CD4-positive, alpha-beta T cell (primary cell): ENCODE measurements at regions not wholly inside any gene's neighbourhood (a gene's known extent, or its start where the extent isn't known, plus 50 kb on each side); places are given as distances from the start of the nearest gene placed in this dataset.

Experiments used
- ATAC-seq: fragments of 200-7000 bp; cut with Tn5 transposase; one replicate; pipeline ENCODE4 v1.10.0; 2022; ENCODE audit warnings: mild to moderate bottlenecking; ENCODE audit not compliant: poor library complexity
- CTCF ChIA-PET: fragments of 350-600 bp; sonication (Branson Sonifier 250); formaldehyde crosslinking; loops from one replicate; lab custom pipeline; 2021; ENCODE audit warnings: antibody characterized with exemption, inconsistent platforms; lab: Charles Lee
- POLR2A ChIA-PET: fragments of 350-600 bp; sonication (Branson Sonifier 250); formaldehyde crosslinking; loops from one replicate; lab custom pipeline; 2021; ENCODE audit warnings: antibody characterized with exemption, inconsistent platforms; lab: Charles Lee
- DNase-seq, 14 experiments: peaks; one replicate each; pipeline ENCODE4 v3.0.0-alpha.2; 2013 to 2020; ENCODE audit warnings: mixed read lengths in 2 of 14
- H3K27ac ChIP-seq, 2 donors: one replicate each; pipeline versions ENCODE4 v1.5.1 to v1.7.0; 2013; ENCODE audit warnings: low read length in 2 of 2, low read depth in 1 of 2, mild to moderate bottlenecking in 1 of 2
- H3K27me3 ChIP-seq, 2 experiments: 1 replicate in 1 of 2; 2 replicates in 1 of 2; pipeline versions ENCODE4 v1.6.1 to v1.7.0; 2013; ENCODE audit warnings: low read length in 2 of 2, control low read depth in 1 of 2, mild to moderate bottlenecking in 1 of 2, moderate library complexity in 1 of 2; ENCODE audit not compliant: insufficient read depth in 2 of 2, control insufficient read depth in 1 of 2
- H3K36me3 ChIP-seq: one replicate; pipeline ENCODE4 v1.6.1; 2013; ENCODE audit warnings: low read length, control low read depth; ENCODE audit not compliant: insufficient read depth
- H3K4me1 ChIP-seq: one replicate; pipeline ENCODE4 v1.6.1; 2013; ENCODE audit warnings: low read length, control low read depth; ENCODE audit not compliant: insufficient read depth
- H3K4me3 ChIP-seq: one replicate; pipeline ENCODE4 v1.5.1; 2013; ENCODE audit warnings: mild to moderate bottlenecking, low read length, moderate library complexity
- H3K9me3 ChIP-seq, 2 experiments: 1 replicate in 1 of 2; 2 replicates in 1 of 2; pipeline versions ENCODE4 v1.6.1 to v1.7.0; 2013; ENCODE audit warnings: low read length in 2 of 2, mild to moderate bottlenecking in 2 of 2, control low read depth in 1 of 2, moderate library complexity in 1 of 2; ENCODE audit not compliant: control insufficient read depth in 1 of 2, insufficient read depth in 1 of 2
- H3K27ac Mint-ChIP-seq: one replicate; pipeline ENCODE4 v1.8.0; 2020; ENCODE audit warnings: mixed read lengths
- H3K27me3 Mint-ChIP-seq: one replicate; pipeline ENCODE4 v1.8.0; 2021; ENCODE audit warnings: mixed read lengths
- H3K36me3 Mint-ChIP-seq: one replicate; pipeline ENCODE4 v1.8.0; 2021; ENCODE audit warnings: low read depth, mixed read lengths
- H3K4me1 Mint-ChIP-seq: one replicate; pipeline ENCODE4 v1.8.0; 2021; ENCODE audit warnings: low read depth, mixed read lengths
- H3K4me3 Mint-ChIP-seq: one replicate; pipeline ENCODE4 v1.8.0; 2020; ENCODE audit warnings: mild to moderate bottlenecking, mixed read lengths
- H3K9me3 Mint-ChIP-seq: one replicate; pipeline ENCODE4 v1.8.0; 2020; ENCODE audit warnings: mixed read lengths
- intact Hi-C, 2 experiments: fragments of 100-400 bp; cut with DNase I in 1 of 2; cut with micrococcal nuclease in 1 of 2; formaldehyde crosslinking; loops; one replicate each; pipeline versions ENCODE4 v1.15.1 to v1.9.0; 2023 to 2025; cut with DNase I, micrococcal nuclease
- TF ChIP-seq, protein P1 (sequence below): fragments of 200-600 bp; IDR thresholded peaks from one replicate; pipeline ENCODE4 v1.8.0; 2022; ENCODE audit warnings: antibody characterized with exemption, mild to moderate bottlenecking

DNA sequence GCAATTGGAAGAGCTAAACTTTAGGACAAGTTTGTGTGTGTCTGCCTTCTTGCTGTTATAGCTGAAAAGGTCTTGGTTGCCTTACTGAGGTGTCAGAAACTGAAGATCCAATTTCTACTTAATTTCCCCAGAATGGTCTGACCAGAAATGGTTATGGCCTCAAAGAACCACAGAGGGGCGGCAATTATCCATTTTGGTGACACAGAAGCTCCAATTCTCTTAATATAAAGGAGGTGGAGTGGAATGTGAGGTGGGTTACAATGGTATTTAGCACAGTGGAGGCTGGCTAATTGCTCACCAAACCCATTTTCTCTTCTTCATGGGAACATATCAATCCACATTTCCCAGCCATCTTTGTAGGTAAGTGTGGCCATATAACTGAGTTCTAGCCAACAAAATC is 1157.2 kb downstream of the OLFM4 start:
- POLR2A ChIA-PET: no interaction called here
- CTCF ChIA-PET: no interaction called here
- H3K27me3 Mint-ChIP-seq: no peaks in the 10 kb centered on the region
- intact Hi-C loops: no loop called here
- no peak overlapping the region for H3K4me3 Mint-ChIP-seq
- TF ChIP-seq, protein P1, sequence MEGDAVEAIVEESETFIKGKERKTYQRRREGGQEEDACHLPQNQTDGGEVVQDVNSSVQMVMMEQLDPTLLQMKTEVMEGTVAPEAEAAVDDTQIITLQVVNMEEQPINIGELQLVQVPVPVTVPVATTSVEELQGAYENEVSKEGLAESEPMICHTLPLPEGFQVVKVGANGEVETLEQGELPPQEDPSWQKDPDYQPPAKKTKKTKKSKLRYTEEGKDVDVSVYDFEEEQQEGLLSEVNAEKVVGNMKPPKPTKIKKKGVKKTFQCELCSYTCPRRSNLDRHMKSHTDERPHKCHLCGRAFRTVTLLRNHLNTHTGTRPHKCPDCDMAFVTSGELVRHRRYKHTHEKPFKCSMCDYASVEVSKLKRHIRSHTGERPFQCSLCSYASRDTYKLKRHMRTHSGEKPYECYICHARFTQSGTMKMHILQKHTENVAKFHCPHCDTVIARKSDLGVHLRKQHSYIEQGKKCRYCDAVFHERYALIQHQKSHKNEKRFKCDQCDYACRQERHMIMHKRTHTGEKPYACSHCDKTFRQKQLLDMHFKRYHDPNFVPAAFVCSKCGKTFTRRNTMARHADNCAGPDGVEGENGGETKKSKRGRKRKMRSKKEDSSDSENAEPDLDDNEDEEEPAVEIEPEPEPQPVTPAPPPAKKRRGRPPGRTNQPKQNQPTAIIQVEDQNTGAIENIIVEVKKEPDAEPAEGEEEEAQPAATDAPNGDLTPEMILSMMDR: no peak
- no peaks in the 10 kb centered on the region for H3K36me3 Mint-ChIP-seq
- H3K4me1 Mint-ChIP-seq: no peaks in the 10 kb centered on the region
- DNase-seq (no peak), ATAC-seq (no peak)
- Histone ChIP-seq H3K4me1 (no peaks in the 10 kb centered on the region), H3K9me3 (peaks cover 5 to 6% of the 10 kb centered on the region in 2 experiments), H3K36me3 (no peaks in the 10 kb centered on the region), H3K27me3 (no peaks in the 10 kb centered on the region), H3K4me3 (no peak overlapping the region), H3K27ac (no peak overlapping the region)
- no peak overlapping the region for H3K27ac Mint-ChIP-seq
- H3K9me3 Mint-ChIP-seq: peaks cover 13% of the 10 kb centered on the region

DNA sequence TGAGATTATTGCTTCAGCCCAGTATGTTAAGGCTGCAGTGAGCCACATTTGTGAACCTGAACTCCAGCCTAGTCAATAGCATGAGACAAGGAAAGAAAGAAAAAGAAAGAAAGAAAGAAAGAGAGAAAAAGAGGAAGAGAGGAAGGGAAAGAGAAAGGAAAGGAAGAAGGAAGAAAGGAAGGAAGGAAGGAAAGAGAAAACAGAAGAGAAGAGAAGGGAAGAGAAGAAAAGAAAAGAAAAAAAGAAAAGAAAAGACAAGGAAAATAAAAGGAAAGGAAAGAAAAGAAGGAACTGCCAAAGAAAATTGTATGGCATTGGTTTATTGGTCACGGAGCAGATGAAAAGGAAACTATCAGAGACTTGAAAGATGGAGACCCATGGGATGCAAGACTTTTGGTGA is 1158.8 kb downstream of the OLFM4 start:
- TF ChIP-seq, protein P1: no peak
- Histone ChIP-seq H3K27me3 (no peaks in the 10 kb centered on the region), H3K4me3 (no peak overlapping the region), H3K4me1 (no peaks in the 10 kb centered on the region), H3K9me3 (peaks cover 0 to 6% of the 10 kb centered on the region in 2 experiments), H3K36me3 (no peaks in the 10 kb centered on the region), H3K27ac (no peak overlapping the region)
- no peak overlapping the region for H3K4me3 Mint-ChIP-seq
- H3K36me3 Mint-ChIP-seq: no peaks in the 10 kb centered on the region
- intact Hi-C loops: no loop called here
- POLR2A ChIA-PET: no interaction called here
- no peak for ATAC-seq
- H3K27me3 Mint-ChIP-seq: no peaks in the 10 kb centered on the region
- H3K4me1 Mint-ChIP-seq: no peaks in the 10 kb centered on the region
- CTCF ChIA-PET: no interaction called here
- H3K9me3 Mint-ChIP-seq: peaks cover 13% of the 10 kb centered on the region
- no peak for DNase-seq
- H3K27ac Mint-ChIP-seq: no peak overlapping the region

DNA sequence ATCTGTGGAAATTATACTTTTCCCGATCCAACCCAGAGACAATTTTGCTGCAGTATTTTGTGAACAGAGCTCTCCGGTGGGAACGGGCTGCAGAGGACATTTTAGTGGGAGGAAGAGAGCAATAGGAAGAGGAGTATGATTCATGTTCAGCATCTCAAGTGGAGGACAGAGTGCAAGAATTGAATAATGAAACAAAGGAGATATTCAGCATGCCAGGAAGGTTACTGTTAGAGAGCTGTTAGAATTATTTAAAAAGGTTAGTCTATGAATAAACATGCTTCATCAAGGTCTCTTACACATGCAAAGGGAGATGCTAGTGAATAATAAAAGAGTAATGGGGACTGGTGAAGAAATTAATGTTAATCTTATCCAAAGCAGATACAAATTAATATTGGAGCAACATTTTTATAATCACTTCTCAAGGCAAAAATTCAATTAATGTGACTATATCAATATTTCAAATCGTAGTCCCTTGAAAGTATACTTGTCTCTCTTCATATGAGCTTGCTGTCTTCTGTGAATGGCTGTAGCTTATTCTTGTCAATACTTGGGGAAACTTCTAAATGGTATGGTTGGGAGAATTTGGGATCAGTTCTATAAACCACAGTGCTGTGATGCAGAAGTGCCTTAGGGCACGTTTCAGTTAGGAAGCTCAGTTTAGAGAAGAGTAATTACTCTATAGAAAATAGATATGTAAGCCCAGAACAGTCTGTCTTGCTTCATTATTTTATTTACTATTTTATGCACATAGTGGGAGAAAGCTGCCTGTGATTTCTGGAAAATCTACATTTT is 1165.8 kb downstream of the OLFM4 start:
- Mint-ChIP-seq H3K27ac (no peak overlapping the region), H3K4me3 (no peak overlapping the region), H3K9me3 (peaks cover 7% of the 10 kb centered on the region), H3K27me3 (no peaks in the 10 kb centered on the region), H3K4me1 (no peaks in the 10 kb centered on the region), H3K36me3 (no peaks in the 10 kb centered on the region)
- CTCF ChIA-PET: no interaction called here
- Histone ChIP-seq H3K27ac (no peak overlapping the region), H3K4me3 (no peak overlapping the region), H3K4me1 (no peaks in the 10 kb centered on the region), H3K27me3 (no peaks in the 10 kb centered on the region), H3K36me3 (no peaks in the 10 kb centered on the region), H3K9me3 (no peaks in the 10 kb centered on the region)
- intact Hi-C loops: no loop called here
- TF ChIP-seq, protein P1: no peak
- POLR2A ChIA-PET: no interaction called here
- no peak for DNase-seq
- ATAC-seq: no peak
